Prostate gland (tissue), 2 donors: ENCODE measurements at regions not wholly inside any gene's neighbourhood (a gene's known extent, or its start where the extent isn't known, plus 50 kb on each side); places are given as distances from the start of the nearest gene placed in this dataset.

ENCODE experiments used
- DNase-seq: peaks from one replicate; pipeline ENCODE4 v3.0.0-alpha.2; 2019; ENCODE audit warnings: low spot score
- H3K27ac ChIP-seq, 2 donors: fragments of 200-600 bp; sonication (generic); 2 replicates each; pipeline ENCODE4 v1.5.1; 2017 to 2019
- H3K27me3 ChIP-seq: fragments of 200-600 bp; sonication (generic); replicated peaks from 2 replicates; pipeline ENCODE4 v1.5.1; 2019; ENCODE audit not compliant: insufficient read depth
- H3K36me3 ChIP-seq, 2 donors: fragments of 200-600 bp; sonication (generic); 1 replicate in 1 of 2; 2 replicates in 1 of 2; pipeline versions ENCODE4 v1.5.1 to v1.8.1; 2017 to 2019
- H3K4me1 ChIP-seq: fragments of 200-600 bp; sonication (generic); replicated peaks from 2 replicates; pipeline ENCODE4 v1.5.1; 2019
- H3K4me3 ChIP-seq, 2 donors: fragments of 200-600 bp; sonication (generic); 2 replicates each; pipeline ENCODE4 v1.5.1; 2017 to 2019
- H3K9me3 ChIP-seq: fragments of 200-600 bp; sonication (generic); 2 replicates; pipeline ENCODE4 v1.5.1; 2017
- POLR2A ChIP-seq: fragments of 450-650 bp; IDR thresholded peaks from one replicate; pipeline ENCODE4 v1.6.1; 2016; ENCODE audit warnings: antibody characterized with exemption, mild to moderate bottlenecking
- POLR2AphosphoS5 ChIP-seq: sonication (generic); formaldehyde crosslinking; IDR thresholded peaks from one replicate; pipeline ENCODE4 v1.6.1; 2017; ENCODE audit warnings: antibody characterized with exemption
- WGBS: methylation state at CpG from one replicate; pipeline ENCODE4 v1.1.5; 2018; 5-methylcytosine and 5-hydroxymethylcytosine counted together
- intact Hi-C: fragments of 100-400 bp; cut with DNase I; formaldehyde crosslinking; loops from one replicate; pipeline ENCODE4 v1.14.2; 2022
- TF ChIP-seq, protein P1 (sequence below), 4 experiments: fragments of 200-600 bp in 2 of 4; fragments of 450-650 bp in 2 of 4; sonication (generic) in 2 of 4; IDR thresholded peaks; 1 replicate in 3 of 4; 2 replicates in 1 of 4; pipeline ENCODE4 v1.5.1; 2016 to 2019; ENCODE audit warnings: antibody characterized with exemption in 4 of 4, mild to moderate bottlenecking in 2 of 4, moderate library complexity in 2 of 4

DNA sequence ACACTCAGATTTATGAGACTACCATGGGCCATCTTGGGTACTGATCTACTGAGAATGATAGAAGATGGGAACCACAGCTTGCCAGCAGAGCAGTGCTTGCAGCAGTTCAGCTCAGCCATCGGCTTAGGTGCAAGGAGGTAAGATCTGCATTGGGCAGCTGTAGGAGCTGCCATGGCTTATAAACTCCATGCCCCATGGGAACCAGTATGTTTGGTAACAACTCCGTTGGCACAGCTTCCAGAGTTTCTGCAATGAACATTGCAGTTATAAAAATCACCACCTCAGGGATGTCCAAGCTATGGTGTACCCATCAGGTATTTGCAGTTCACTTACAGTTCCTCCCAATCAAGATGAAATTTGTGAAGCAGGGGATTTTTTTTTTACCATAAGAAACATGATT lies 299.1 kb upstream of the ROPN1 start:
- Histone ChIP-seq H3K27me3 (no peaks in the 10 kb centered on the region), H3K4me3 (no peak overlapping the region), H3K4me1 (no peaks in the 10 kb centered on the region), H3K27ac (no peak overlapping the region), H3K36me3 (no peaks in the 10 kb centered on the region), H3K9me3 (no peaks in the 10 kb centered on the region)
- DNase-seq = no peak
- 84% methylated on average over 2 of the region's 2 CpGs for WGBS
- intact Hi-C loops = no loop called here
- TF ChIP-seq, protein P1, sequence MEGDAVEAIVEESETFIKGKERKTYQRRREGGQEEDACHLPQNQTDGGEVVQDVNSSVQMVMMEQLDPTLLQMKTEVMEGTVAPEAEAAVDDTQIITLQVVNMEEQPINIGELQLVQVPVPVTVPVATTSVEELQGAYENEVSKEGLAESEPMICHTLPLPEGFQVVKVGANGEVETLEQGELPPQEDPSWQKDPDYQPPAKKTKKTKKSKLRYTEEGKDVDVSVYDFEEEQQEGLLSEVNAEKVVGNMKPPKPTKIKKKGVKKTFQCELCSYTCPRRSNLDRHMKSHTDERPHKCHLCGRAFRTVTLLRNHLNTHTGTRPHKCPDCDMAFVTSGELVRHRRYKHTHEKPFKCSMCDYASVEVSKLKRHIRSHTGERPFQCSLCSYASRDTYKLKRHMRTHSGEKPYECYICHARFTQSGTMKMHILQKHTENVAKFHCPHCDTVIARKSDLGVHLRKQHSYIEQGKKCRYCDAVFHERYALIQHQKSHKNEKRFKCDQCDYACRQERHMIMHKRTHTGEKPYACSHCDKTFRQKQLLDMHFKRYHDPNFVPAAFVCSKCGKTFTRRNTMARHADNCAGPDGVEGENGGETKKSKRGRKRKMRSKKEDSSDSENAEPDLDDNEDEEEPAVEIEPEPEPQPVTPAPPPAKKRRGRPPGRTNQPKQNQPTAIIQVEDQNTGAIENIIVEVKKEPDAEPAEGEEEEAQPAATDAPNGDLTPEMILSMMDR (IDR thresholded peaks at IDR 0.05) = no peak
- no peak for TF ChIP-seq POLR2AphosphoS5
- no peak for TF ChIP-seq POLR2A

DNA sequence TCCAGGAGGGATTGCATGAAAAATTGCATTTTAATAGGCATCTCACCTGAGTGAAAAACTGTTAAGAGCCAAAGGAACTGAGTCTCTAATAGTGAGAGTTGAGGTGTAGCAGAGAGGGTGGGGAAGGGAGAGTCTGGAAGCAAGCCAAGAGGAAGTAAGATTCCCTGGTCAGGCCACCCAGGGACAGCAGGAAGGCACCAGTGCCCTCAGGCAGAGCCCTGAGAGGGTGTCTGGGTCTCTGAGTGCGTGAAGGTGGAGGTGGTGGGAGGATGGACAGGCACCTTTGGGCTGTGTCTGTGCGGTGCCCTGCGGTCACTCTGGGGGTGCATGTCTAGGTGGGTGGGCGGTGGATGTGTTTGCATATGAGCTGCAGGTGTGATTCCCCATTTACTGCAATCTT lies 300.4 kb upstream of the ROPN1 start:
- Histone ChIP-seq H3K4me1 (no peaks in the 10 kb centered on the region), H3K27me3 (no peaks in the 10 kb centered on the region), H3K9me3 (no peaks in the 10 kb centered on the region), H3K36me3 (no peaks in the 10 kb centered on the region), H3K27ac (no peak overlapping the region), H3K4me3 (no peak overlapping the region)
- TF ChIP-seq POLR2AphosphoS5 (no peak), POLR2A (no peak)
- TF ChIP-seq, protein P1 (IDR thresholded peaks at IDR 0.05) = no peak
- intact Hi-C loops = no loop called here
- 85% methylated on average over 4 of the region's 4 CpGs for WGBS
- DNase-seq = no peak

DNA sequence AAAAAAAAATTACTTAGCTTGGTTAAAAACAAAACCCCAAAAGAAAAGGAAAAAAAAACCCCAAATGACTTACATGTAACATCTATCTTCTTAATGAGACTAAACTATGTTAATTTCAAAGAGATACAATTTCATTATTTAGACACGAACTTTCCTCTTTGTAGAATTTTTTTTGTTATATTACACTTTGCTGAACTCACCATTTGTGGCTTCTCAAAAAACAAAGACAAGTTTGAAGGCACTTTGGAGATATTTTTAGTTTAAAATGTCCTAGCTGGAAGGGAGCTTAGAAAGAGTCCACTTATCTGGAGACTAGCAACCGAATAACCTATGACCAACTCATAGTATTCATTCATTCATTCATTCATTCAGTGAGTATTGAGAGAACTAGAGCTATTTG lies 301.7 kb upstream of the ROPN1 start:
- no peak for DNase-seq
- intact Hi-C loops = no loop called here
- Histone ChIP-seq H3K27ac (no peak overlapping the region), H3K36me3 (no peaks in the 10 kb centered on the region), H3K27me3 (no peaks in the 10 kb centered on the region), H3K4me3 (no peak overlapping the region), H3K4me1 (no peaks in the 10 kb centered on the region), H3K9me3 (no peaks in the 10 kb centered on the region)
- 66% methylated on average over 2 of the region's 2 CpGs for WGBS
- TF ChIP-seq POLR2A = no peak
- TF ChIP-seq POLR2AphosphoS5 = no peak
- TF ChIP-seq, protein P1 (IDR thresholded peaks at IDR 0.05) = no peak

DNA sequence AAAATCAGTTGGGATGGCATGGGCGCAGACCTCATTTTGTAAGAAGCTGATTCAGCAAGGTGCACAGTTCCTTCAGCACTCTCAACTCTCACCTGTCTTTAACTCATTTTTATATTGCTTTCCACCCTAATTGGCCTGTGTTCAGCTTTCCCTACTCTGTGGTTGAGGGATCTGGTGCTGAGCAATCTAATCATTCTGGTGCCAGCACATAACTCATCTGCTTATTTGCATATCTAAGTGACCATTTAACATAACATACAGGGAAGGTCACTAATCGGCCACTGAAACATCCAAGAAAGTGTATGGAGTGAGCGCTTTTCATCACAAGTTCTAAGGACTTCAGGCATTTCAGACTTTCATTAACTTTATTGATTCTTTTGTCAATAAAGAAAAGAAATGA lies 303.4 kb upstream of the ROPN1 start:
- Histone ChIP-seq H3K27me3 (no peaks in the 10 kb centered on the region), H3K27ac (no peak overlapping the region), H3K4me1 (no peaks in the 10 kb centered on the region), H3K36me3 (no peaks in the 10 kb centered on the region), H3K4me3 (no peak overlapping the region), H3K9me3 (no peaks in the 10 kb centered on the region)
- TF ChIP-seq, protein P1 (IDR thresholded peaks at IDR 0.05) = no peak
- TF ChIP-seq POLR2A (no peak), POLR2AphosphoS5 (no peak)
- 94% methylated on average over 3 of the region's 3 CpGs for WGBS
- intact Hi-C loops = no loop called here
- no peak for DNase-seq

DNA sequence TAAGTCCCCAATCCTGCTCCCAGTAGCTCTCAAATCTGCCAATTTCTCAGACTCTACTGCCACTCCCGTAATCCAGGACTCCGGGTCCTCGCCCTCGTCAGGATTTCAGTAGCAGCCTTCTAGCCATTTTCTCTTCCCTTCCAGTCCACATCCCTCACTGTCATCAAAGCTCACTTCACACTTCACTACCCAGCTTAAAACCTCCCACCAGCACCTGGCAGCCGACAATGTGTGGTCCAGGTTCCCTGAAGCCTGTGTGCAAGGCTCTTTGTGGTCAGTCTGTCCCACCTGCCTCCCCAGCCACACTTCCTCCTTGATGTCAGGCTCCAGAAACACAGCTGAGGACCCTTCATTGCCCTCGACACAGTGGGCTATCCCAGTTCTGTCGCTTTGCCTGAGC lies 304.5 kb upstream of the ROPN1 start:
- H3K4me3 ChIP-seq = no peak overlapping the region
- no peak for DNase-seq
- intact Hi-C loops = no loop called here
- no peaks in the 10 kb centered on the region for H3K4me1 ChIP-seq
- no peaks in the 10 kb centered on the region for H3K36me3 ChIP-seq
- no peaks in the 10 kb centered on the region for H3K9me3 ChIP-seq
- no peak for TF ChIP-seq POLR2AphosphoS5
- TF ChIP-seq, protein P1 (IDR thresholded peaks at IDR 0.05) = no peak
- no peak for TF ChIP-seq POLR2A
- no peak overlapping the region for H3K27ac ChIP-seq
- WGBS = 92% methylated on average over 7 of the region's 7 CpGs
- no peaks in the 10 kb centered on the region for H3K27me3 ChIP-seq
